ENCODE measurements at regions not wholly inside any gene's neighbourhood (a gene's known extent, or its start where the extent isn't known, plus 50 kb on each side); places are given as distances from the start of the nearest gene placed in this dataset.

DNA sequence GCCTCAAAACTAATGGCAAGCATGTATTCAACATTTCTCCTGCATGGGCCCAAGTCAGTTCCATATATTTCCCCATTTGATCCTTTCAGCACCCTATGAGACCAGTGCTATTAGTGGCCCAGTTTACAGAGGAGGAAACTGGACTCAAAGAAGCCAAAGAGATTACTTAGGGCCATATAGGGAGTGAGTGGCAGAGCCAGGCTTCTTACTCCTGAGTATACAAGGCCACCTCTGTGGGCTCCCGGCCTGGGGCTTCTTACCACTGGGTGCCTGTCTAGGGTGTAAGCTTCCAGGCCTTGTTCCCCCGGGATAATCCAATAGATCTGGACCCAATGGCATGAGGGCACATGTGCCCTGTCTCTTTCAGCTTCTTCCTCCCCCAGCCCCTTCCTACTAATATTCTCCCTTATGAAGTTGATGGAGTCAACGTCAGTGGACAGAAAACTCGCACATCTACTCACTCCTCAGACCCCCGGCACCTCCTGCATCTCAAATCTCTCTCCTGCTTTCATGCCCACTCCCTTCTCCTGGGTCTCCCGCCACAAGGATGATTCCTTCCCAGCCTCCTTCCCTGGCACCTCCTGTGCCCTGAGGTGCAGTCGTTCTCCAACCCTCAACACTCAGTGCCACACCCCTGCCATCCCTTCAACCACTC, 222.6 kb downstream of the ANAPC1 start:
- peak overlapping the region; percentile 38 for H3K18ac ChIP-seq (ENCODE audit: low read length)
- H3K9me3 ChIP-seq (replicated peaks in 1 of 2; ENCODE audit: control insufficient read depth in 2 of 2, insufficient read depth in 1 of 2, low read depth in 1 of 2, low read length in 2 of 2), result peaks cover 0 to 2% of the 10 kb centered on the region in 2 donors
- H3K23ac ChIP-seq (ENCODE audit: low read depth, low read length, poor library complexity), result no peak overlapping the region
- H3K27ac ChIP-seq (replicated peaks; ENCODE audit: low read length), result no peak overlapping the region
- H3K4ac ChIP-seq (ENCODE audit: low read length), result no peak overlapping the region
- H3K4me3 ChIP-seq (ENCODE audit: low read length in 2 of 2), result no peak overlapping the region
- H2AFZ ChIP-seq (ENCODE audit: low read length), result no peak overlapping the region
- H2AK5ac ChIP-seq (ENCODE audit: low read depth, low read length), result peak overlapping the region; percentile 5
- no peak overlapping the region for H3K9ac ChIP-seq (ENCODE audit: low read depth, low read length, poor library complexity)
- H2BK120ac ChIP-seq (ENCODE audit: low read depth, low read length), result no peak overlapping the region
- H2BK12ac ChIP-seq (ENCODE audit: low read length), result no peak overlapping the region
- H3K27me3 ChIP-seq (ENCODE audit: control insufficient read depth in 3 of 3, insufficient read depth in 3 of 3, low read depth in 1 of 3, low read length in 3 of 3), result no peaks in the 10 kb centered on the region
- H4K91ac ChIP-seq (ENCODE audit: low read depth, low read length, poor library complexity), result no peak overlapping the region
- no peaks in the 10 kb centered on the region for H3K36me3 ChIP-seq (replicated peaks in 1 of 2; ENCODE audit: control insufficient read depth in 2 of 2, insufficient read depth in 2 of 2, low read length in 2 of 2)
- H3K4me2 ChIP-seq (ENCODE audit: insufficient read depth, low read length, poor library complexity, severe bottlenecking), result no peak overlapping the region
- no CpG with 5 or more reads among the region's 7 CpGs for WGBS, 2 donors (ENCODE audit: extremely low coverage in 2 of 2, insufficient read length in 2 of 2, insufficient replicate concordance in 1 of 2)
- H3K4me1 ChIP-seq (ENCODE audit: control insufficient read depth in 2 of 2, insufficient read depth in 1 of 2, low read depth in 1 of 2, low read length in 2 of 2), result peaks cover 2 to 11% of the 10 kb centered on the region in 2 donors
- H2BK15ac ChIP-seq (ENCODE audit: low read length), result no peak overlapping the region
- H4K8ac ChIP-seq (ENCODE audit: low read depth, low read length), result no peak overlapping the region
- no peak overlapping the region for H3K14ac ChIP-seq (ENCODE audit: low read length)
- H3K79me1 ChIP-seq (ENCODE audit: low read depth, low read length), result no peaks in the 10 kb centered on the region
- DNase-seq (ENCODE audit: low spot score), result no peak
- H2BK5ac ChIP-seq (ENCODE audit: low read length), result no peak overlapping the region

- no peaks in the 10 kb centered on the region for H3K36me3 ChIP-seq (replicated peaks in 1 of 2; ENCODE audit: control insufficient read depth in 2 of 2, insufficient read depth in 2 of 2, low read length in 2 of 2)
- H2BK12ac ChIP-seq (ENCODE audit: low read length), result no peak overlapping the region
- H2AFZ ChIP-seq (ENCODE audit: low read length), result no peak overlapping the region
- H3K27ac ChIP-seq (replicated peaks; ENCODE audit: low read length), result no peak overlapping the region
- no peak for DNase-seq (ENCODE audit: low spot score)
- H3K18ac ChIP-seq (ENCODE audit: low read length), result no peak overlapping the region
- H3K9ac ChIP-seq (ENCODE audit: low read depth, low read length, poor library complexity), result no peak overlapping the region
- no peak overlapping the region for H2AK5ac ChIP-seq (ENCODE audit: low read depth, low read length)
- no peak overlapping the region for H3K4ac ChIP-seq (ENCODE audit: low read length)
- H2BK120ac ChIP-seq (ENCODE audit: low read depth, low read length), result no peak overlapping the region
- no peak overlapping the region for H2BK5ac ChIP-seq (ENCODE audit: low read length)
- no peak overlapping the region for H3K4me3 ChIP-seq (ENCODE audit: low read length in 2 of 2)
- no peaks in the 10 kb centered on the region for H3K79me1 ChIP-seq (ENCODE audit: low read depth, low read length)
- H3K9me3 ChIP-seq (replicated peaks in 1 of 2; ENCODE audit: control insufficient read depth in 2 of 2, insufficient read depth in 1 of 2, low read depth in 1 of 2, low read length in 2 of 2), result peaks cover 0 to 2% of the 10 kb centered on the region in 2 donors
- no peaks in the 10 kb centered on the region for H3K27me3 ChIP-seq (ENCODE audit: control insufficient read depth in 3 of 3, insufficient read depth in 3 of 3, low read depth in 1 of 3, low read length in 3 of 3)
- no peak overlapping the region for H4K91ac ChIP-seq (ENCODE audit: low read depth, low read length, poor library complexity)
- no peak overlapping the region for H2BK15ac ChIP-seq (ENCODE audit: low read length)
- H4K8ac ChIP-seq (ENCODE audit: low read depth, low read length), result no peak overlapping the region
- peaks cover 2 to 11% of the 10 kb centered on the region in 2 donors for H3K4me1 ChIP-seq (ENCODE audit: control insufficient read depth in 2 of 2, insufficient read depth in 1 of 2, low read depth in 1 of 2, low read length in 2 of 2)
- H3K23ac ChIP-seq (ENCODE audit: low read depth, low read length, poor library complexity), result no peak overlapping the region
- WGBS, 2 donors (ENCODE audit: extremely low coverage in 2 of 2, insufficient read length in 2 of 2, insufficient replicate concordance in 1 of 2), result no CpG with 5 or more reads among the region's 6 CpGs
- no peak overlapping the region for H3K14ac ChIP-seq (ENCODE audit: low read length)
- H3K4me2 ChIP-seq (ENCODE audit: insufficient read depth, low read length, poor library complexity, severe bottlenecking), result no peak overlapping the region
Observed at GRCh38 chr2:111662039-111662770, 221.8 kb downstream of the ANAPC1 start.

DNA sequence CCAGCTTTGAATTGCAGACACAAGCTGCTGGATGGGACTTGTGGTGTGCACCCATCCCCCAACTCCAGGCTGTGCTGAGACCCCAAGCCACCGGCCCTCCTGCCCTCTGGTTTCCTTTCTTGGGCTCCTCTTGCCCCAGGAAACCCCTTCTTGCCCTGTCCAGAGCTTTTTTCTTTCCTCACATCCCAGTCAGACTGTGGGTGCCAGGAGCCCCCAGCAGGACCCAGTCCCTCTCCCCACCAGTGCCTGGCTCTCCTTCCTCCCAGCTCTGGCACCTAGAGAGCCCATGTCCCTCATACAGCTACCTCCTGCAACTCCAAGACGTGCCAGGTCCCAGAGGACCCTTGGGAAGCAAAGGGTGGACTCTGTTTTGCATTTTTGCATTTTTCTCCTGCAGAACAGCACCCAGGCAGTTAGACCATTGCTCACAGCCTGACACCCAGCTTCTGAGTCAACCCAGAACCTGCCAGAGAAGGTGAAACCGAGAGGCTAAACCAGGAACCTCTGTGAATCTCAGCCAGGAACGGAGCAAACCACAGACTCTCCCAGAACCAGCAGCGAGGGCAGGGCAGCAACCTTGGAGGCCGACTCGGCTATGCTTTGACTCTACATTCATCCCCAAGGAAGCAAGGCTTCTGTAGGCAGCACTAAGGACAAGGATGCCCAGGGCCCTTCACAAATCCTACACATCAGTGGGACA, 221.1 kb downstream of the ANAPC1 start:
- WGBS, 2 donors (ENCODE audit: extremely low coverage in 2 of 2, insufficient read length in 2 of 2, insufficient replicate concordance in 1 of 2), result no CpG with 5 or more reads among the region's 7 CpGs

More for the DNA sequence above, 221.1 kb downstream of the ANAPC1 start:
- no peak overlapping the region for H2BK15ac ChIP-seq (ENCODE audit: low read length)
- no peak overlapping the region for H4K8ac ChIP-seq (ENCODE audit: low read depth, low read length)
- H3K27me3 ChIP-seq (ENCODE audit: control insufficient read depth in 3 of 3, insufficient read depth in 3 of 3, low read depth in 1 of 3, low read length in 3 of 3), result no peaks in the 10 kb centered on the region
- H2BK120ac ChIP-seq (ENCODE audit: low read depth, low read length), result no peak overlapping the region
- no peak overlapping the region for H3K4me3 ChIP-seq (ENCODE audit: low read length in 2 of 2)
- H2BK5ac ChIP-seq (ENCODE audit: low read length), result no peak overlapping the region
- no peak overlapping the region for H3K27ac ChIP-seq (replicated peaks; ENCODE audit: low read length)
- no peak overlapping the region for H3K9ac ChIP-seq (ENCODE audit: low read depth, low read length, poor library complexity)
- H3K18ac ChIP-seq (ENCODE audit: low read length), result peak overlapping the region; percentile 73
- H3K14ac ChIP-seq (ENCODE audit: low read length), result no peak overlapping the region
- peaks cover 5 to 6% of the 10 kb centered on the region in 2 donors for H3K9me3 ChIP-seq (replicated peaks in 1 of 2; ENCODE audit: control insufficient read depth in 2 of 2, insufficient read depth in 1 of 2, low read depth in 1 of 2, low read length in 2 of 2)
- no peak overlapping the region for H3K4me2 ChIP-seq (ENCODE audit: insufficient read depth, low read length, poor library complexity, severe bottlenecking)
- no peak overlapping the region for H3K4ac ChIP-seq (ENCODE audit: low read length)
- no peaks in the 10 kb centered on the region for H3K79me1 ChIP-seq (ENCODE audit: low read depth, low read length)
- no peak overlapping the region for H2BK12ac ChIP-seq (ENCODE audit: low read length)
- H2AK5ac ChIP-seq (ENCODE audit: low read depth, low read length), result peak overlapping the region; percentile 58
- H2AFZ ChIP-seq (ENCODE audit: low read length), result no peak overlapping the region
- H3K23ac ChIP-seq (ENCODE audit: low read depth, low read length, poor library complexity), result peak overlapping the region; percentile 25
- H3K36me3 ChIP-seq (replicated peaks in 1 of 2; ENCODE audit: control insufficient read depth in 2 of 2, insufficient read depth in 2 of 2, low read length in 2 of 2), result no peaks in the 10 kb centered on the region
- no peak overlapping the region for H4K91ac ChIP-seq (ENCODE audit: low read depth, low read length, poor library complexity)
- DNase-seq (ENCODE audit: low spot score), result no peak
- peaks cover 2 to 11% of the 10 kb centered on the region in 2 donors for H3K4me1 ChIP-seq (ENCODE audit: control insufficient read depth in 2 of 2, insufficient read depth in 1 of 2, low read depth in 1 of 2, low read length in 2 of 2)

Measured in neuronal stem cell (in vitro differentiated cells).